NCI-H2227 (cell line): ENCODE measurements at regions not wholly inside any gene's neighbourhood (a gene's known extent, or its start where the extent isn't known, plus 50 kb on each side); places are given as distances from the start of the nearest gene placed in this dataset.
A peak's percentile ranks its signal among the peaks of the same experiment; 100 is the strongest.

Experiments
- DNase-seq: peaks from one replicate; lab custom pipeline; 2025; ENCODE audit not compliant: unreplicated experiment; lab: John Stamatoyannopoulos, UW

DNA sequence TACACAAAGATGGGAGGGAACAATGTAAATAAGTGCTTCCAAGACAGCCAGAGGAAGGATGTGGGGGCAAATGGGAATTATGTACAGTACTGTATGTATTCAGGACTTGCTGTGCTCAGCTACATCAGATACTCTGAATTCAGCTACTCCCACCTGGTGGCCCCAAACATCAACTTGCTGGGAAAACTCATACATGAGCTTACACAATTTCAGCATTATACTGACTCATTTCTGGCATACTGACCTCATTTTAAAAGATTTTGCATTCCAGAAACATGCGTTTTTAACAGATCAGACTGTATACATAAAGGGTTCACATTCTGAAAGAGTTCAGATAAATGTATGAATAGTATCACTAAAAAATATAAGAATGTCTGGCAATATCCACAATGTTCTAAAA lies 59.7 kb downstream of the GPX5 start:
- DNase-seq = peak; percentile 27

DNA sequence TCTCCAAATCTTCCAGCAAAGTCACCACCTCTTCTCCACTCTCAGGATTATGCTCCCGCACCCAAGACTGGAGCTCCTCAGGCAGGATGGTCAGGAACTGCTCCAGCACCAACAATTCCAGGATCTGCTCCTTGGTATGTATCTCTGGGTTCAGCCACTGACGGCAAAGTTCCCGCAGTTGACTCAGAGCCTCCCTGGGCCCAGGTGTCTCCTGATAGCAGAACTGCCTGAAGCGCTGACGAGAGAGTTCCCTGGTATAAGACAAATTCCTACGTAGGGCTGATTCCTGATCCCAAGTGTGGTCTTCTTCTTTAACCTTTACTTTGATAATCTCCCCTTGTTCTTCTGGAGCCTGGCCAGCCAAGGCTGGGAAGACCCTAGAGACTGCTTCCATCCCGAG lies 60.6 kb downstream of the GPX5 start:
- peak; percentile 26 for DNase-seq

DNA sequence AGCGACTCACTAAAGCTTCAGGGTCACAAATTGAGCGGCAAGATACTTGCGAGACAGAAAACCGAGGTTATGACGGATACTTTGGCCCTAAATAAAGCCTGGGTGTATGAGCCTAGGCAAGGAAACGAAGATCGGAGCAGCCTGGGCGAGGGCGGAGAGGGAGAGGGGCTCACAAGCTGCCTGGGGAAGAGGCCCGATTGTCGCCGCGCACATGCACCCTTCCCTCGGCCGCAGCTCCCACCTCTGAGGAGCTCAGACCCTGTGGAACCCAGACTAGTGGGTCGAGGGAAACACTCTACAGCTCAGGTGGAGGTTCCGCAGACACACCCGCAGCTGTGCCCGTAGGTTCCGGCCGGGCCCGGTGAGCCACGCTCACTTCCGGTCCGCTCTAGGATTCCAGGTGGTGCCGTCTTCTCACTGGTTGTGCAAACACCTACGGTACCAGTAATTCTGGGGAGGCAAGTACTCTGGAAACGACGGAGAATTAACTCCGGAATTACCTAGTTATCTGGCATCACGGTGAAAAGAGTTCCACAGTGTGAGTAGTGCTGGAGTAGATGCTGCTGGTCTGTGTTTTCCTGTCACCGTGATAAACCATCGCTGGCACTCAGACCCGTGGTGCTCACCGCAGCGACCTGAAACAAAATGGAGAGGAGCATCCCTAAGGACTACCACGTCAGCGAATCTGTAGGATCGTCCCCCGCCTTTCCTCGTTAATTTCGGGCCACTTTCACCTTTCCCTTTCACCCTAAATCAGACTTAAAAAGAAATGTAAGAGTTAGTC lies 61.5 kb downstream of the GPX5 start:
- DNase-seq = peak; percentile 93

DNA sequence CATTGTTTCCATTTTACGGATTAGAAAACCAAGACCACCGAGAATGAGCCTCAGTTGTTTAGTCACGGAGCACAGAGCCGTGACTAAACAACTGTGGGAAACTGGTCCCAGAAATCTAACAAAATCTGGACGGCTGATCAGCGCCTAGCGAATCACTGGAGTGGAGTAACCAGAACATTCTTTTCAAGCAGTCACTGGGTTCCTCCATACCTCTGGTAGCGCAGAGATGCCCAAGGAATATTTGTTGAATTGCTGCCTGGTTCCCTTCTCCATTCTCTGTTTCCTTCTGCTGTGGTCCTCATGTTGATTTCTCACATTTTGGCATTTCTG lies 62.0 kb downstream of the GPX5 start:
- DNase-seq = no peak

DNA sequence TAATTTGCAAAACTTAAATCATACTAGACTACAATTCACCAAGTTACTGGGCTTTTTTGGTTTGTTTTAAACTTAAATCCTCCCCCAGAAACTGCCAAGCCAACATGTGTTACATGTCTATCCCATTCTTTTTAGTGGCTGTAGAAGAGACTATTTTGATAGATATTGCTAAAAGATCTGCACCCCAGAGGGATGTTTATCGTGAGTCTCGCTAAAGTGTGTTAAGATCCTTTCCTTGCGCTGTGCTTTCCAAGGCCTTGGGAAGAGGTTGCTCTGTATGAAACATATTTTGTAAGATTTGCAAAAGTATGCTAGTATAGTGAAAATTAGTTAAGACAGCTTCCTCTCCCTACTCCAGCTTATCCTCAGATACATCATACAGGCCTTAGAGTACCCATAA lies 63.0 kb downstream of the GPX5 start:
- no peak for DNase-seq

DNA sequence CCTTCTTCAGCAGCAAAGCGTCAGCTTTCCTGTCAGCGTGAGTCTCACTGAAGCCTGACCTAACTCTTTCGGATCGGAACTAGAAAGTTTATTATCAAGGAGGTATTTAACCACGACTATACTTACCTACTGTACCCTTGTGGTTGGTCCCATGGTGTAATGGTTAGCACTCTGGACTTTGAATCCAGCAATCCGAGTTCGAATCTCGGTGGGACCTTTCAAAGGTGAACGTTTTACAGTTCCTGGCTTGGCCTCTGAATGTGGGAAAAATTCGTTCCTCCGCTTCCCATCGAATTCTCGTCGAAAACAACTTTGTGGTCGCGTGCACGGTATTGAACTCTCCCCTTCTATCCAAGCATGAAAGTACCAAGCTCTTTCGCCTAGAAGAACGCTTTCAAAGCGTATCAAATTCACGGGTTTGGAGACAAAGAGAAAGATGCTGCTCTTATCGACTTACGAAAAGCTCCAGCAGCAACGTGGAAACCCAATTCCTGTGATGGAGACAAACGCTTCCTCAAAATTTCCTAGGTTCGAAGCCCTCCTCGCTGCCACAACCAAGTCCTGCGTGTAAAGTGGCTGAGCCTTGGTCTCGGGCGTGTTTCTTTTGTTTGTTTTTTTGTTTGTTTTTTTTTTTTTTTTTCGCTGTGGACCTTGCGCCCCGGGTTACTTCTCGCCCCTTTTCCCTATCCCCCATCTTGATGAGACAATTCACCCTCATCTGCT lies 63.7 kb downstream of the GPX5 start:
- DNase-seq = peak; percentile 84

DNA sequence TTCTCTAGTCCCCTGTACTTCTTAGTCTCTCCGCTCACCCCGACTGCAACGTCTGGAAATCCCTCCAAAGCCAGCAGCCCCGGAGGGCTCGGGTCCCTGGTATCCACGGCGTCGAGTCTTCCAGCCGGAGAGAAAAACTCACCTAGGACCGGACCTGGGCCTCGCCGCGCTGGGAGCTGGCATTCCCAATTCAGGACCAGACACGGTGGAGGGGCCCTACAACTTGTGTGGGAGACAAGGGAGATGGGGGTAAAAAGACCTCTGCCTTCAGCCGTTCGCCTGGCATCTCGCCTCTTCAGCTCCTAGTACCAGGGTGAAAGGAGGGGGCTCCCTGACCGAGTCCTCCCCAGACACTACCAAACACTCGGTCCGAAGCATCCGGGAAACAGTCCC lies 64.3 kb downstream of the GPX5 start:
- peak; percentile 11 for DNase-seq

DNA sequence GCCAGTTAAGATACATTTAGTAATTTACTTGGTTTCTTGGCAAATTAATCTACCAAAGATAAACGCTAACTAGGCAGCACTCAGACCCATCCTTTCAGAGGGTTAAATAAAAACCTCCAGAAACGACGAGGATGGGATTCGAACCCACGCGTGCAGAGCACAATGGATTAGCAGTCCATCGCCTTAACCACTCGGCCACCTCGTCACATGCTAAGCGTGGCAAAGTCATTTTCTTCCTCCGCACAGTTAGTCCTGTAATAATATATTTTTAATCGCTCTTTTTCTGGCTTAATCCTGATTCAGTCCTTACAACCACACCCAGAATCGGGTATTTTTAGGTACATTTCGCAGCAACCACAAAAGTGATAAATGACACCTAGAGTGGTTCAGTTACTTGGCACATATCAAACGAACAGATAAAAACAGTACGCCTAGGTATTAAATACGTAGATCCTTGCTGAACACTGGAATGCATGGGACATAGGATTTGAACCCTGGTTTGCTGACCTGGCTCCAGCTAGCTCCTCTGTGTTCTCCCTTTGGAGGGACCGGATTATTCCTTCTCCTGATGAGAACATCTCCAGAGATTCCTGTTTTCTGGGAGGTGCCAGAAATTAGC lies 71.6 kb downstream of the GPX5 start:
- peak; percentile 88 for DNase-seq

DNA sequence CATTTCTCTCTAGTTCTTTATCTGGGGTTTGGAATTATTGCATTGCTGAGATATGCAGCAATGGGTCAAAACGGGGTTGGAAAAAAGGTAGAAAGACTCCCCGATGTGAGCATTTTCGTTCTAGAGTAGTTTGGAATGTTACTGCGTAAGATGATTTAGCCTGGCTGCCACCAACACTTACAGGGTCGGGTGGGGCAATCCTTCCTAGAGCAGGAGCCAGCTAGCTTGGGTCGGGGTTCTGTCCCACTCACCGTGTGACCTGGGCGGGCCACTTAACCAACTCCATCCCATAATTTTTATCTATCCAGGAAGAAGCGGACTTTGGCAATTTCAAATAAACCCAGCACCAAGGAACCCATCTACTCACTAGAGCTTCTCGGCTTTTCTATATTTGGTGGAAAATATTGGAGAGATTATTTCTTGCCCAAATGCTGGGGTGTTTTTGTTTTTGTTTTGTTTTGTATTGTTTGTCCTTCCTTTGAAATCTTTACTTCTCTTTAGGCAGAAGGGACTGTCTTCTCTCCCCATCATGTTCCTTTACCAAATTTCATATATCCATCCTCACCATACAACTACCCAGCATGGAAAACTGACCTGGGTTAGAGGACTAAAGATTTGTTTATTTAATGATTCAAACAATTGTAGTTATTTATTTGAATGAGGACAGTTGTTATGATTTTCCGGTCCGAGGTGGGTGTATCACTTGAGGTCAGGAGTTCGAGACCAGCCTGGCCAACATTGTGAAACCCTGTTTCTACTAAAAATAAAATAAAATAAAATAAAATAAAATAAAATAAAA lies 72.4 kb downstream of the GPX5 start:
- peak; percentile 61 for DNase-seq

DNA sequence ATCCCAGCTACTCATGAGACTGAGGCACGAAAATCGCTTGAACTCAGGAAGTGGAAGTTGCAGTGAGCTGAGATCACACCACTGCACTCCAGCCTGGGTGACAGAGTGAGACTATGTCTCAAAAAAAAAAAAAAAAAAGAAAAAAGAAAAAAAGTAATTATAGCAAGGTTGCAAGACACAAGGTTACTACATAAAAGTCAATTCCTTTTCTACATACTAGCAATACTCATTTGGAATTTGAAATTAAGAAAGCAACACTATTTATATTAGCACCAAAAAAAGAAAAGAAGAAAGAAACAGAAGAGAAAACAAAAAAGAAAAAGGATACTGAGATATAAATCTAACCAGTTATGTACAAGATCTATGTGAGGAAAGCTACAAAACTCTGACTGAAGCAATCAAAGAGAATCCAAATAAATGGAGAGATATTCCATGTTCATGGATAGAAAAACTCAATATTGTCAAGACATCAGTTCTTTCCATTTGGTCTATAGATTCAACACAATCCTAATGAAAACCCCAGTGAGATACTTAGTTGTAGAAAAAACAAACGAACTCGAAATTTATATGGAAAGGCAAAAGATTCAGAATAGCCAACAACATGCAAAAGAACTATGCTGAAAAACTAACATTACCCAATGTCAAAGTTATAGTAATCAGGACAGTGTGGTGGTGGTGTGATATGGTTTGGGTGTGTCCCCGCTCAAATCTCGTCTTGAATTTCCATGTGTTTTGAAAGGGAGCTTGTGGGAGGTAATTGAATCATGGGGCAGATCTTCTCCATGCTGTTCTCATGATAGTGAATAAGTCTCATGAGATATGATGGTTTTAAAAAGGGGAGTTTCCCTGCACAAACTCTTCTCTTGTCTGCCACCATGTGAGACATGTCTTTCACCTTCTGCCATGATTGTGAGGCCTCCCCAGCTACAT lies 73.3 kb downstream of the GPX5 start:
- DNase-seq = no peak

DNA sequence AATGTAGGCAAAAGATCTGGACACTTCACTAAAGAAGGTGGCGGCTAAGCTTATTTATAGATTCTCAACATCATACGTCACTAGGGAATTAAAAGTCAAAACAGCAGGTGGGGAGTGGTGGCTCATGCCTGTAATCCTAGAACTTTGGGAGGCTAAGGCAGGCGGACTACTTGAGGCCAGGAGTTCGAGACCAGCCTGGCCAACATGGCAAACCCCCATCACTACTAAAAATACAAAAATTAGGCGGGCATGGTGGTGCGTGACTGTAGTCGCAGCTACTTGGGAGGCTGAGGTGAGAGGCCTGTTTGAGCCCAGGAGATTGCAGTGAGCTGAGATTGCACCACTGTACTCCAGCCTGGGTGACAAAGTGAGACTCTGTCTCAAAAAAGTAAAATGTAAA lies 74.6 kb downstream of the GPX5 start:
- DNase-seq = no peak

DNA sequence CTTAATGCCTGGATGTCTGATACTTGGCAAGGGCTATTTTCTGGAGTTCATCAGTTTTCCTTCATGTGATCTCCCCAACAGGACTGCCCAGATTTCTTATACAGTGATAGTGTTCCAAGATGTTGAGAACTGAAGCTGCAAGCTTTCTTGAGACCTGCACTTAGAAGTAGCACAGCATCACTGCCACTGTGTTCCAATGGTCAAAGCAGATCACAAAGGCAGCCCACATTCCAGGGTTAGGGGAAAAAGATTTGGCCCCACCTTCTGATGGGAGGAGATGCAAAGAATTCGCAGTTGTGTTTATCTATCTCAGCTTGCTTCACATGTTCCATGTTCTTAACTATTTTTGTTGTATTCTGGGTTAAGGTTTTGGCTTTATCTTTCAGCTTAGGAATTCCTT lies 78.2 kb downstream of the GPX5 start:
- no peak for DNase-seq

DNA sequence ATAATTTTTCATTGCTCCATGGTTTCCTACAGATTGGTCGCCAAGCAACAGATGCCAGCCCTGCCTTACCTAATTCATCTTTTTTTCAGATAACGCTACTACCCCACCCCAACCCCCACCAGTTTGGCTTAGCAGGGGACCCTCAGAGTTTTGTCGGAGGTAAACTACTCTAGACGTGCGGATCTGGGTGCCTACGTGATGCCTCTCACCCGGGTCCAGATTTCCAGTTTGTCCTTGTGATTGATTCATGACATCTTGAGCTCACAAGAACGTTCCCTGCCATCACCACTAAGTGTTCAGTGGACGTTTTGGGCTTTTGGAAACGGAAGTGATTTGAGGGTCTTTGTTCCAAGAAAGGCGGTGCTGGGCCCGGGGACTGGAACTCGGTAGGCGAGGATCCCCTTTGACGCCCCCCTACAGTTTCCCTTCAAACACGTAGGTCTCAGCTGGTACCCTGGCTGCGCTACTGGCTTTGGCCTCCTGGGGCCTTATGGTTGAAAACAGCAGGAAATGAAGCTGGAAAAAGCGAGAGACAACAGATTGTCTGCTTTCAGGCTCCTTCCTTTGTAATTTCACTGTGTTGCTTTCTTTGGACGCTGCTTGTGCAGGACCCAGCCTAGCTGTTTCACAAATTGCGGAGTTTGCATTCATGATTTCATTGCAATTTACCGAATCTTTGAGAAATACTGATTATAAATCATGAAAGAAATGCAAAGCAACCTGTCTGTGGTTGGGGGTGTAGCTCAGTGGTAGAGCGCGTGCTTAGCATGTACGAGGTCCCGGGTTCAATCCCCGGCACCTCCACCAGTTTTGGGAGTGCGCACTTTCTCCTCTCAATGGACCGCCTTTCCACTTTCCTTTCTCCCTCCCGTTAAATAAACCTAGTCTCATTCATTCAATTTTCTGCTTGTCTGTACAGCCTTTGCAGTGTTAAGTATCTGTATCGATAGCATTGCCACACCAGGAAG lies 81.0 kb downstream of the GPX5 start:
- peak; percentile 95 for DNase-seq

DNA sequence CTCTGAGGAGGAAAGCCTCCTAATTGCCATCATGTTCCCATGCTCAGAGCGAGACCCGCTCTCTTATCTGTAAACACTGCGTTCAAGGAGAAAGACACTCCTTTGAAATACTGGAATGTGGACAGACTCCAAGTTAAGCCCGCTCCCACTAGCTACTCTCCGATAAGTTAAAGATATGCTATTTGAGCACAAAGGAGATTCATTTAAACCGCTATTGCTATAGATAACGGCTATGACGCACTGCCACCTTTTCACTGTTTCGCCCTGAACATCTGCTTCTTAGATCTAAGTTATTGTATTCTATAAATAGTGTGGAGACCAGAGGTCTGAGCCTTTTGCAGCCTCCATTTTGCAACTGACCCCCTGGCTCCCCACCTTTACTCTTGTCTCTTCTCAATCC lies 82.3 kb downstream of the GPX5 start:
- DNase-seq = peak; percentile 40

DNA sequence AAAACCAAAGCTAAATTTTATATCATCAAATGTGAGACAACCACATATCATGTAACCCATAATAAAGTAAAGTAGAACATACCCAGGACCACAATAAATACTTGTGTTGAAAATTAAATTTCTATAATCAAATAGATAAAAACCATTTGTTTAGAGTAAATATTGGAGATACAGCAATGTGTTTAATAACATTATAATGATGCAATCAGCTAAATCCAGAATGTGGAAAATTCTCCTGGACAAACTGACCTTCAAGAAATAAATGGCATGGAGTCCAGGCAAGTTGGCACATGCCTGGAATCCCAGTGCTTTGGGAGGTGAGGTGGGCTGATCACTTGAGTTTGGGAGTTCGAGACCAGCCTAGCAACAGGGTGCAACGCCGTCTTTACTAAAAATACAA lies 84.0 kb downstream of the GPX5 start:
- no peak for DNase-seq

DNA sequence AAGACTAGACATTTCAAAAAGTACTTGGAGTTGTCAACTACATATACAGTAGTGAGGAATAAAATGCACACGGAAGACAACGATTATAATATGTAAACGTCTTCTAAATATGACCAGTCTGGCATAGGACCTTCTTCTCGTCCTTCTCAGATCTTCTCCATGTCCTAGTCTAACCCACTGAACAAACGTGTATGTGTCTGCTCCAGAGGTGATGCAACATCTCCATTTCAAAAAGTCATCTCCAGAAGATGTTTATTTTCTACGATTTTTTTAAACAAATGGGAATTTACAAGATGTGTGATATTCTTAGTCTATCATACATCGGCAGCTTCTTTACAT lies 89.9 kb downstream of the GPX5 start:
- no peak for DNase-seq

DNA sequence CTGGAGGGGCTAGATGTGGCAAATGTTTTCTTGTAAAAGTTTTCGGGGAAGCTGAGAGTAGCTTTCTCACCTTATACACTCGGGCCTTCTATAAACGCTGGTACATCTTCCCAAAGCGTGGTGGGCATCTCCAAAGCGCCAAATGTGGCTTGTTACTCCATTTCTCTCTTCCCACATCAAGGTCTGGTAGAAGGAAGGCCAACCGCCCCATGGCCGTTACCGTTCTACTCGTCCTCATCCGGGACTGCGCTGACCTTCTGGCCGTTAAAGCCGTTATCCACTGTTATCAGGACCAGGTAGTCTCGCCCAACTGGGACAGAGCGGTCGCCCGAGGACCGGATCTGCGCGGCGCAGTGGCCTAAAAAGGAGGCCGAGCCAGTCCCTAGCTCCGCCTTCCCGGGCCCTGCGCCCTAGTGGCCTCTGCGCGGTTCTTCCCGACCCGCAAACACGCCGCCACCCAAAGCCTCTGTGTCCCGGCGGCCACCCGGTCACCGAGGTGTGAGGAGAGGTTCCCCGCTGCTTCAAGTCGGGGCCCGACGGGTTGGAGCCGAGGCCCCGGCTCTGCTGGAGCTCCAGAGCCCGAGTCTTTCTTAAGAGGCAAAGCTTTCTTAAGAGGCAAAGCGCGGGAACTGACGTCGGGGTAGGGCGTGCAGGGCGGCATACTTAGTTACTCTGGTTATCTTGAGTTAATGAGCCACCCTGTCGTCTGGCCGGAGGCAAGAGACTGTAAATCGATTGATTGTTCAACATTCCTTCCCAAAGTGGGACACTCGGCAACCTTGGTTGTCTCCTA lies 90.5 kb downstream of the GPX5 start:
- no peak for DNase-seq

DNA sequence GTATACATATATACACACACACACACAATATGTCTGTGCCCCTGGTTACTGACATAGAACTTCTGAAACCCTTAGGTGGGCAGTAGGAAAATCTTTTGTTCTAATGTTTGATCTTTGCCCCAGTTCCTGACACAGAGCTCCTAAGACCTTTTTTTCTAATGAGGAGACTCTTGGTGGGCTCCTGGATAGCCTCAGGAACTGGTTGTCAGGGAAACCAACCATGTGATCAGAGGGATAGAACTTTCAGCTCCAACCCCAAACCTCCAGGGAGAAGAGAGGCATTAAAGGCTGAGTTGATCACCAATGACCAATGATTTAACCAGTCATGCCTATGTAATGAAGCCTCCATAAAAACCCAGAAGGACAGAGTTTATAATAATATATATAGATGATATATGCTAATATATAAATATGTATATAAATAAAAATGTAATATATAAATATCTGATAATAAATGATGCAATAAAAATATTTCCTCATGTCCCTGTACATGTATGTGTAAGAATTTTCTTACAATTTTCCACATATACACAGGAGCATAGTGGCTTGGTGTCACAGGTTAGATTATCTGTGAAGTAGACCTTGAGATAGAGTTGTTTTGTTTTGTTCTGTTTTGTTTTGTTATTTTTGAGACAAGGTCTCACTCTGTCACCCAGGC lies 93.3 kb downstream of the GPX5 start:
- DNase-seq = no peak
